Right cardiac atrium (tissue), 5 donors: ENCODE measurements at regions not wholly inside any gene's neighbourhood (a gene's known extent, or its start where the extent isn't known, plus 50 kb on each side); places are given as distances from the start of the nearest gene placed in this dataset.
"Not testable (repeated sequence)": the region's sequence is repeated elsewhere in the genome, so short reads cannot be mapped to it uniquely, and the experiment has no call there.

ENCODE experiments used
- ATAC-seq, 2 donors: fragments of 200-7000 bp; cut with Tn5 transposase; one replicate each; pipeline versions ENCODE4 v1.8.0 to v1.9.1; 2020; ENCODE audit warnings: moderate library complexity in 2 of 2, mild to moderate bottlenecking in 1 of 2
- DNase-seq, 3 donors: peaks; one replicate each; pipeline ENCODE4 v3.0.0-alpha.2; 2020
- H3K27ac ChIP-seq: one replicate; pipeline ENCODE4 v1.5.1; 2013; ENCODE audit warnings: mild to moderate bottlenecking, low read length, control low read depth, moderate library complexity
- H3K27me3 ChIP-seq: one replicate; pipeline ENCODE4 v1.6.1; 2013; ENCODE audit not compliant: control insufficient read depth, insufficient read depth
- H3K4me1 ChIP-seq: one replicate; pipeline ENCODE4 v1.6.1; 2013; ENCODE audit warnings: low read length; ENCODE audit not compliant: control insufficient read depth, insufficient read depth
- H3K4me3 ChIP-seq: one replicate; pipeline ENCODE4 v1.5.1; 2013; ENCODE audit warnings: low read length, control low read depth
- H3K9me3 ChIP-seq: one replicate; pipeline ENCODE4 v1.6.1; 2013; ENCODE audit warnings: low read length; ENCODE audit not compliant: control insufficient read depth
- WGBS: extraction: QIAGEN DNeasy Blood & Tissue Kit; methylation state at CpG from one replicate; pipeline ENCODE4 v1.1.7; 2013; 5-methylcytosine and 5-hydroxymethylcytosine counted together
- intact Hi-C, 4 donors: fragments of 100-400 bp; cut with DNase I; formaldehyde crosslinking; loops; one replicate each; pipeline versions ENCODE4 v1.11.0 to v1.14.0; 2022 to 2023
- donor health status: healthy with polysubstance abuse.
- donor health status: DM: no; HTN: yes; CAD: no.
- donor health status: DM: no; HTN: no; CAD: no.
- donor health status: DM: no; HTN: yes; CAD: no; lungs with severe emphysema.
- donor health status: DM: yes; HTN: yes; CAD: no.

GRCh38 chr4:122100508-122100907 lies 51.6 kb upstream of the BLTP1 start:
- no peak for ATAC-seq
- H3K4me1 ChIP-seq = no peaks in the 10 kb centered on the region
- no peak overlapping the region for H3K27ac ChIP-seq
- intact Hi-C loops = no loop called here
- WGBS = 39% methylated on average over 2 of the region's 2 CpGs
- no peak for DNase-seq
- H3K4me3 ChIP-seq = no peak overlapping the region
- H3K27me3 ChIP-seq = no peaks in the 10 kb centered on the region
- no peaks in the 10 kb centered on the region for H3K9me3 ChIP-seq

DNA sequence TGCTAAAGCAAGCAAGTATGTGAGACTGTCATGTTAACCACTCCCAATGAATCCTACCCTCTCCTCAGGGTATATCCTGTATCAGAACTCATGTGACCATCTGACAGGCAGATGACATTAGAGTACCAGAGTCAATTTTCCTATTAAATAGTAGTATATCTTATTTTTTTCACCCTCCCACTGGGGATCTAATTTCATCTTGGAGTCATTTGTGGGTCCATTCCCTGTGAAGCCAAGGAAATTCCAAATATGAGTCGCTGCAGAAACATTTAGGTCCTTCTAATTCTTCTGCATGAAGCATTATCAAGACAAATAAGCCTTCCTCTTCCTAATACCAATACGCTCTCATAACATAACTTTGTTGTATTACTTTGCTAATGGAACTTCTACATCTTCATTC lies 52.2 kb upstream of the BLTP1 start:
- Histone ChIP-seq H3K9me3 (no peaks in the 10 kb centered on the region), H3K4me1 (no peaks in the 10 kb centered on the region), H3K27ac (no peak overlapping the region), H3K4me3 (no peak overlapping the region), H3K27me3 (no peaks in the 10 kb centered on the region)
- ATAC-seq = no peak
- DNase-seq = no peak
- WGBS = 68% methylated on average over 2 of the region's 2 CpGs
- intact Hi-C loops = no loop called here

DNA sequence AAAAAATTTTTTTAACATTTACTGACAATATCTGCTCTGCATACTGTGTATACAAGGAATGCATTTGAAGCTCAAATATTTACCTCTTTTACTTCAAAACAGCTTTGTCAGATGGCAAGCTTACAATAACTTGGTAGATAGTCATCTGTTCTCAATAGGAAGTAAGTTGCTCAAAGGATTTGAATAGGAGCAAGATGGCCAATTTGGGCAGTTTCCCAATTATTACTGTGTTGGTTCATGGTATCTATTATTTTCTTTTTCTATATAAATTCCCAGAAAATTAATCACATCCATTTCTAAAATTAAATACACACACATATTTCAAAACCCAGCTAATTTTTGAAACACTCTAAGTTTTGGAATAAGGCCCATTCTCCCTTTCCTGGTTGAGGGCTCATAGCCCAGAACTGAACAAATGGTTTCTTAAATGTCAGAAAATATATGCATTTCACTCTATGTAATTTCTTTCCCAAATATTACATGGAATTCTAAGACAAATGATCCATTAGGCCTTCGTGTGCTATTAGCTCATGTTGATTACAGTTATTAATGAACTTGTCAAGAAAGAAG lies 60.2 kb upstream of the BLTP1 start:
- 57% methylated on average over 1 of the region's 1 CpG for WGBS
- Histone ChIP-seq H3K4me1 (no peaks in the 10 kb centered on the region), H3K9me3 (no peaks in the 10 kb centered on the region), H3K27ac (no peak overlapping the region), H3K4me3 (no peak overlapping the region), H3K27me3 (no peaks in the 10 kb centered on the region)
- intact Hi-C loops = no loop called here
- no peak for DNase-seq
- ATAC-seq = no peak

DNA sequence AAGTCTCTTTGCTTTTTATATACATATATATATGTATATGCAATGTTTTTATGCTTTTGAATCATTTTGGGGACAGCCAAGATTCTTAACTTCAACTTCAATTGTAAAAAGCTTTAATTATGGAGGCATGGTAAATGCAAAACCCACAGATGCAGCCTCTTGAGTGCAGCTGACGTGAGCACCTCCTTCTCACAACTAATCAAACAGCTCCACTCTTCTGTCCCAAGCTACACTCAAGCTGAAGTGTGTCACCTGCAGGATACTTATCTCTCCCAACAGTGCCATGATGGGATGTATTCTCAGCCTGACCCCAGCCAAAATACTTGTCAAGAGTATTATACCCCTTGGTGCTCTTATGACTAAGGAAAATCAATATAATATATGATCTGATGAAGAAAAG lies 60.7 kb upstream of the BLTP1 start:
- Histone ChIP-seq H3K4me1 (no peaks in the 10 kb centered on the region), H3K27ac (no peak overlapping the region), H3K27me3 (no peaks in the 10 kb centered on the region), H3K9me3 (no peaks in the 10 kb centered on the region), H3K4me3 (no peak overlapping the region)
- no peak for DNase-seq
- 87% methylated on average over 1 of the region's 1 CpG for WGBS
- no peak for ATAC-seq
- intact Hi-C loops = no loop called here

DNA sequence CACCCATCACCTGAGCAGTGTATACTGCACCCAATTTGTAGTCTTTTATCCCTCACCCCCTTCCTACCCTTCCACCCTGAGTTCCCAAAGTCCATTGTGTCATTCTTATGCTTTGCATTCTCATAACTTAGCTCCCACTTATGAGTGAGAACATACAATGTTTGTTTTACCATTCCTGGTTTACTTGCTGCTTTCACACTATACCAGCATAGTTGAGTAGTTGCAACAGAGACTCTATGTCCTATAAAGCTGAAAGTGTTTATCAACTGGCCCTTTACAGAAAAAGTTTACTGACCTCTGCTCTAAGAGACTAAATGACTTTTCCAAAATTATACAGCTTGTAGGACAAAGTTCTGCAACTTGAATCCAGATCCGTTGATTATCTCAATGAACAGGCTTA lies 61.1 kb upstream of the BLTP1 start:
- 88% methylated on average over 1 of the region's 1 CpG for WGBS
- intact Hi-C loops = no loop called here
- ATAC-seq = no peak

DNA sequence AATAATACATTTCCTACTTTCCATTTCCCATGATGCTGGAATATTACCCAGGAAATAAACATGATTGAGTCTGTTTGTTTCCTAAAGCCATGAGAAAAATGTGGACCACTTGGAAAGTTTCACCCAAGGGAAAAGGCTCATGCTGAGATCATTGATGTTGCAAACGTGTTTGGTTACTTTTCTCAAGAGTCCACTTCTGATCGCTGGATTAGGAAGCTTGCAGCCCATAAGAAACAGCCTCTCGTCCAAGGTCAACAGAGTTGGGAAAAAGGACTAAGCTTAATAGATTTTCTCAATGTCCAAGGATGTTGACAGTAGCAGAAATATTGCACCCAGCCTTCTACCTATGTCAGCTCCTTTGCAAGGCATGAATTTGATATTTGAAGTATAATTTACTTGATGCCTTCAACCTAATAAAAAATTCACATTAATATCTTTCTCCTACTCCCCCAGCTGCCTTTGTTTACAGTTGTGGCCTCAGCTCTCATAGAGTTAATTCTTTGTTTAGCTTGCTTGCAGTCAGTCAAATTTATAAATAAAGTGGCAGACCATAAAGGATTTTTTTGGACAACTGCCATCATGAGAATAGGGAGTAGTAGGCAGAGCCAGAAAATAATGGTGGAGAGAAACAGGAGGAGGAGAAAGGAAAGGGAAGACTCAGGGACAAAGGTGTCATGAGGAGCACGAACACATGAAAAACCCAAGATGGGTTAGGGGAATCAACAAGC lies 65.6 kb upstream of the BLTP1 start:
- Histone ChIP-seq H3K27me3 (no peaks in the 10 kb centered on the region), H3K9me3 (no peaks in the 10 kb centered on the region), H3K4me1 (no peaks in the 10 kb centered on the region), H3K27ac (no peak overlapping the region), H3K4me3 (no peak overlapping the region)
- intact Hi-C loops = no loop called here
- no peak for ATAC-seq
- WGBS = 39% methylated on average over 4 of the region's 4 CpGs
- no peak for DNase-seq

More for the DNA sequence above, 61.1 kb upstream of the BLTP1 start:
- H3K27me3 ChIP-seq = no peaks in the 10 kb centered on the region
- H3K9me3 ChIP-seq = no peaks in the 10 kb centered on the region
- DNase-seq = no peak
- H3K27ac ChIP-seq = no peak overlapping the region
- no peaks in the 10 kb centered on the region for H3K4me1 ChIP-seq
- no peak overlapping the region for H3K4me3 ChIP-seq

DNA sequence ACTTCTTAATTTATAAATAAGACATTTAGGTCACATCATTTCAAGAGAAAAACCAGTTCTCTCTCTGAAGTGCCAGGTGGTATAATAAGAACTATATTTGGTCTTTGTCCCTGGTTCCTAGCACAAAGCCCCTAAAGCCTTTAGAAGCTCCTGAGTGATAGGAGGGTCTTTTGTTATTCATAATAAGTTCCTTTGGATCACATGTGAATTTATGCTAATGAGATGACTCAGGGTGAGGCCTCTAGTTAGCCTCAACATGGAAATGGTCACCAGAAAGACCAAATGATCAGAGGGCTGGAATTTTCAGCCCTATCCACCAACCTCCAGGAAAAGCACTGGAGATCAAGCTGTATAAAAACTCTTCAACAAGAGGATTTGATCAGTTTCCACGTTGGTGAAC lies 68.1 kb upstream of the BLTP1 start:
- no peak overlapping the region for H3K4me3 ChIP-seq
- no peaks in the 10 kb centered on the region for H3K9me3 ChIP-seq
- DNase-seq = no peak
- no peaks in the 10 kb centered on the region for H3K27me3 ChIP-seq
- no peaks in the 10 kb centered on the region for H3K4me1 ChIP-seq
- H3K27ac ChIP-seq = no peak overlapping the region
- WGBS = 22% methylated on average over 1 of the region's 1 CpG
- ATAC-seq = no peak
- intact Hi-C loops = no loop called here

GRCh38 chr4:122083351-122083750 lies 68.8 kb upstream of the BLTP1 start:
- H3K4me1 ChIP-seq = no peaks in the 10 kb centered on the region
- ATAC-seq (no peak), DNase-seq (no peak)
- H3K4me3 ChIP-seq = no peak overlapping the region
- no peaks in the 10 kb centered on the region for H3K9me3 ChIP-seq
- H3K27me3 ChIP-seq = no peaks in the 10 kb centered on the region
- no peak overlapping the region for H3K27ac ChIP-seq
- intact Hi-C loops = no loop called here
- WGBS = 90% methylated on average over 1 of the region's 1 CpG

DNA sequence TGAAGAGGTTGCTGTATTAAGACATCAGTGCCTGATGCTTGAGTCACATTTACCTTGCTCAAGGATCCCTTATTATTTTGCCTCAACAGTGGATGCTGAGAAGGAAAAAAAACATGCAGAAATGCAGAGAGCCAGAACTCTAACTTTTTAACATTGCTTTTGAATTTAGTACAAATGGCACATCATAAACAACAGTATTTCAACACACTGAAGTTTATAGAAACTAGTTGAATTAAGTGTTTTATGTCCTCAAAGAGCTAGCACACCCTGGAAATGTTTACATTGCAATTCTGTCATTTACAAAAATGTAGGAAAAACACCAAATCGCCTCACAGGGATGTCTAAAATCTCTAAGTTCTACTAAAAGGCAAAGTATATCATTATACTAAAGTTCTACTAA lies 69.5 kb upstream of the BLTP1 start:
- no peak for DNase-seq
- WGBS = 69% methylated on average over 1 of the region's 1 CpG
- Histone ChIP-seq H3K27ac (no peak overlapping the region), H3K27me3 (no peaks in the 10 kb centered on the region), H3K4me1 (no peaks in the 10 kb centered on the region), H3K9me3 (no peaks in the 10 kb centered on the region), H3K4me3 (no peak overlapping the region)
- ATAC-seq = no peak
- intact Hi-C loops = no loop called here

DNA sequence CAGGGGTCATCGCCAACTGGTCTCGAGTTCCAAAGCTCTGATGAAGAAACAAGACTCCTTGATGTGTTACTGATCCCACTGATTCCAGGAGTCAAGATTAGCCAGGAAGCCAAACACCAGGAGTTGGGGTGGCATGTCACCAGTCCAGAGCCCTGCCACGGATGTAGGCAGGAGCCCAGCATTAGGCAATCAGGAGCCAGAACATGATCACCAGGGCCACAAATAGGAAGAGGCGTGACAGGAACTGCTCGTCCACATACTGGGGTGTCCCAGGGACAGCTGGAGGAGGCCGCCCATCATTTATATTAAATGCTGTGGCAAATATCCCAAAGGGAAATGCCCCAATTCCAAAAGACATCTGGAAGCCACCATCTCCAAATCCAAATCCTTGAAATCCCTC lies 74.5 kb upstream of the BLTP1 start:
- H3K4me3 ChIP-seq, ATAC-seq, DNase-seq, H3K27ac ChIP-seq, H3K27me3 ChIP-seq, H3K9me3 ChIP-seq, intact Hi-C loops, H3K4me1 ChIP-seq: not testable (repeated sequence)
- 78% methylated on average over 6 of the region's 6 CpGs for WGBS

GRCh38 chr4:122076835-122077234 lies 75.3 kb upstream of the BLTP1 start:
- ATAC-seq, intact Hi-C loops, H3K27ac ChIP-seq, H3K27me3 ChIP-seq, H3K4me1 ChIP-seq, H3K9me3 ChIP-seq, DNase-seq, H3K4me3 ChIP-seq: not testable (repeated sequence)
- WGBS = 13% methylated on average over 2 of the region's 2 CpGs

GRCh38 chr4:122073615-122074014 lies 78.5 kb upstream of the BLTP1 start:
- Histone ChIP-seq H3K9me3 (no peaks in the 10 kb centered on the region), H3K4me3 (no peak overlapping the region), H3K4me1 (no peaks in the 10 kb centered on the region), H3K27ac (no peak overlapping the region), H3K27me3 (no peaks in the 10 kb centered on the region)
- DNase-seq (no peak), ATAC-seq (no peak)
- intact Hi-C loops = no loop called here
- WGBS = 18% methylated on average over 2 of the region's 2 CpGs
